T-helper 2 cell (primary cell): ENCODE measurements at regions not wholly inside any gene's neighbourhood (a gene's known extent, or its start where the extent isn't known, plus 50 kb on each side); places are given as distances from the start of the nearest gene placed in this dataset.

Source experiments
- DNase-seq, 5 experiments: peaks; one replicate each; pipeline versions ENCODE4 v3.0.0 to v3.0.0-alpha.2; 2012 to 2022

DNA sequence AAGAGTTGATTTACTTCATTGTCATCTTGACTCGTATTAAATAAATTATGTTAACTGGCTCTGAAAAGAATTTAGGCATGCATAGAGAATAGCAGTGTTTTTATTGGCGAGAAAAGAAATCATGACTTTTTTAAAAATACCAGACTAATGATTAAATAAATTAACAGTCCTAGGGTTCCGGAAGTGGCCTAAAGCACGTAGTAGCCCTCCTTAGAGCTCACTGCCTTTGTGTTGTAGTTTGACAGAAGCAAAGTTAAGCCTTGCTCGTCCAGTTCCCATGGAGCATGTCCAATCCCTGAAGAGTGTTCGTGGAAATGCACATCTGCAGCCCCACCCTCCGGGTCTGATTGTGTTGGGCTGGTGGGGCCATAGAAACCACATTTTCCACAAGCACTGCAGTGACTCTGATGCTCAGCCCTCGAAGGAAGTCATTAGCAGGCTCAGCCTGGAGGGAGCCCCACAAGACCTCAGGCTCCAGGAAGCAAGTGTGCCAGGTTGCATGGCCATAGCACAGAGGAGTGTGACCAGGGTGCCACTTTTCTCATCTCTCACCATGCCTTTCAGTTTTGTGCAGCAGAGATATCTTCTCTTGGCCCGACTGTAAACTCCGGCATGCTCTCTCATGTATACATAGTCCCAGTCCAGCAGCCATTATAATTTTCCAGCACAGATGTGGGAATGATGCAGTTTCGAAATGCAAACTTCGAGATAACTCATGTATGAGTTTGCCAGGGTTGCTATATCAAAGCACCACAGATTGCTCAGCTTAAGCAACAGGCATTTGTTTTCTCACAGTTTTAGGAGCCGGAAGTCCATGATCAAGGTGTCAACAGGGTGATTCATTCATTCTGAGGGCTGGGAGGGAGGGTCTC is 188.6 kb upstream of the SH3BP4 start:
- DNase-seq, result no peak

DNA sequence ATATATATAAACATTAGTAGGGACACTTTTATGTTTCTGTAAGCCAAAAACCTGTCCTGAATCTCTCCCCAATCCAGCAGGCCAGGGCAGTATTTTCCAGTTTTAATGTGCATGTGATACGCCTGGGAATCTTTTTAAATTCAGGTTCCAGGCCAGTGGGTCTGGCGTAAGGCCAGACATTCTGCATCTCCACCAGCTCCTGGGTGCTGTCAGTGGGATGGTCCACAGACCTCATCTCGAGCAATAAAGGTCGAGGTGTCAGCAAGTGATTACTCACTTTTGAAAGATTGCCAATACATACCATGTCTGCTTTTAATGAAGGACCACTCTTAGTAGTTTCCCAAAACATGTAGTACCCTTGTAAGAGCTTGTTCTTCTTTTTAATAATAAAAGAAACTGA is 189.9 kb upstream of the SH3BP4 start:
- no peak for DNase-seq

DNA sequence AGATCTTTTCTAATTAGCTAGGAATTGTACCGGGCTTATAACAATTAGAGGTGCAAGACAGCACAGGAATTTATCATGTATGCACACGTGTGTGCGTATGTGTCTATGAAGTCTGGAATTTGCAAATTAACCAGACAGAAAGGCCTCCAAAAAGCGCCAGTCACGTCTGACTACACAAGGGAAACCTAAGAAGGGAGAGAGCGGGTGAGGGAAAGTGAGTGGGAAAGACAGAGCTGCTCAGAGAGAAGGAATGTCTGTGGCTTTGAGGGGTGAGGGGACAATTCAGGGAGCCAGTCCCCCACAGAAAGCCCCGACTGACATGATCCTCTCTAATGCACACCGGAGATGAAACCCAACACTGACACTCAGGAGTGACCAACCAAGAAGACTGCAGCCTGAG is 197.7 kb upstream of the SH3BP4 start:
- DNase-seq, result no peak

DNA sequence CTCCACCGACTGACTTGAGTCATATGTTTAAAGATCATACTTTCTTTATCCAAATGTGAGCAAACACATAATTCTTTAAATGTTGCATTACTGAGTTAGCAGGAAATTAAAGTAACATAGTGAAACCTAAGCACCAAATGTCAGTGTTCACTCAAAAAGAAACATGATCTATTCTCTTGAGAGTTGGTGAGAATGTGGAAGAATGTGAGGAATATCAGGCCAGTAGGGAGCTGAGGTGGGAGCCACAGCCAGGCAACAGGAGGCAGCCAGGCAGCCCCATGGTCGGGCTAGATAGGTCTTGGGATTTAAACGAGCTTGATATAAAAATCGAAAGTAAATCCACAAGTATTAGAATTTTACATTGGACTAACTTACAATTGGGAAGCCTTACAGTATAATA is 198.1 kb upstream of the SH3BP4 start:
- no peak for DNase-seq

DNA sequence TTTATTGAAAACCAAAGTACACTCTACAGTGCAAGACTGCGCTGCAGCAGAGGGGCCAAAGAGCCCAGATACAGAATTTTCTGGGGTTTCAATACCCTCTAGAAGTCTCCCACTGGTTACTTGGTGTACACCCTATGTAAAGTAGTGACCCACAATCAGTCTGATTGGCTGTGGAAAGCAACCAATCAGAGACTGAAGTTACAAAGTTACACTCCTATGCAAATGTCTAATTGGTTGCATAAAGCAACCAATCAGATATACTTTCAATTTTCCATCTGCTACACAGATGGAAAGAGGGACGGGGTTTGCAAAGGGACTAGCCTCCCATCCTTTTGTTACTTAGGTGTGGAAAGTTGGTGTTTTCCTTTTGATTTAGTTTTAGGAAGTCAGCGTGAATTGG is 198.9 kb upstream of the SH3BP4 start:
- no peak for DNase-seq

DNA sequence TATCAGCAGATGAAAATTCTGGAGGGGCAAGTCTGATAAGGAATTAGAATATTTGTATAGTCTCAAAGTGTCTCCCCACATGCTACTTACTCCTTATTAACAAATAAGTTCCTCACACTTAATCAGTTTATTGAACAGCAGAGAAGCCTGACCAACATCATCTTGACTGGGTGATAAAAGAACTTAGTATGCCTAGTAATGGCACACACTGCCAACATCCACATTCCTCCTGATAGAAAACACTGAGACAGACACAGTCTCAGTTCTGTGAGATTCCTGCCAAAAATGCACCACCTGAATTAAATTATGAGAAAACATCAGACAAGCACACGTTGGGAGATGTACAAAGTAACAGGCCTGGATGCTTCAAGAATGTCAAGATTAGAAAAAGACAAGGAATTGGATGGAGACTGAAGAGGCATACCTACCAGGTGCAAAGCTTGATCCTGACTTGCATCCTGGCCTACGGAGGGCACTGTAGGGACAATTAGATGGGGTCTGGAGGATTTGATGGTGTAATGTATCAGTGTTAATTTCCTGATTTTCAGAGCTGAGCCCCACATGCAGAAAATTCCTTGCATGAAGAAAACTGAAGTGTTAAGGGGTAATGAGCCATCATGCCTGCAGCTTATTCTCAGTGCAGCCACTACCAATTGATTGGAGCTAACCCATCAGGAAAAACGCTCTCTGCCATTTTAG is 200.4 kb upstream of the SH3BP4 start:
- no peak for DNase-seq

DNA sequence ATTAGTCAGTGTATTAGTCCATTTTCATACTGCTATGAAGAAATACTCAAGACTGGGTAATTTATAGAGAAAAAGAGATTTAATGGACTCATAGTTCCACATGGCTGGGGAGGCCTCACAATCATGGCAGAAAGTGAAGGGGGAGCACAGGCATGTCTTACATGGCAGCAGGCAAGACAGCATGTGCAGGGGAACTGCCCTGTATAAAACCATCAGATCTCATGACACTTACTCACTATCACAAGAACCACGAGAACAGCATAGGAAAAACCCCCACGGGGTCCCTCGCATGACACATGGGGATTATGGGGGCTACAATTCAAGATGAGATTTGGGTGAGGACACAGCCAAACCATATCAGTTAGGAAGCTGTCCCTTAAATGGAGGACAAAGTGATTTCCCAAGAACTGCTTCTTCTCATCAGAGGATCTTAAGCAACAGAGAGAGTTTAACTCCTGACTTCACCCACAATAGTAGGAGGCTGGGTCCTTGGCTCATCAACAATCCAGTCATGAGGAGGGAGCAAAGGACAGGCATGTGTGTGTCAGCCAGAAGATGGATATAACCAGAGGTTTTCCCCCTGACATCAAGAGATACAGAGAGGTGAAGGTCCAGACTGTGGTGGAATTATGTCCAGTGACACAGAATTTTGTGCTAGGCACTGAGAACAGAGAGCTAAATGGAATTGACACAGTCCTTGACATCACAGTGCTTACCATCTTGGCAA is 203.8 kb upstream of the SH3BP4 start:
- no peak for DNase-seq

DNA sequence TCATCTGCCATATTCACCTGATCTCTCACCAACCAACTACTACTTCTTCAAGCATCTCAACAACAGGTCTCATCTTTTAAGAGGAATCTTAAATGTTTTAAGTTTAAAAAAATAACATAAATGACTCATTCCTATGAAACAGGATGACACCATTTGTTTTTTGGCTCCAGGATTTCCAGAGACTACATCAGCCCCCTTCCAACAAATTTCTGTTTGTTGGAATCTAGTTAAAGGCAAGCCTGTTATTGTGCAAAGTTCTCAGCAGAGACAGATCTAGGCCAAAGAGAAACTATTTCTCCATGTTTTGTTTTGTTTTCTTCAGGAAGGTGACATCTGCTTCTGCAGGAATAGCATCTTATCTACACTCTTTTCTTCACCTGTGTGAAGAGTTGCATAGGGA is 204.8 kb upstream of the SH3BP4 start:
- no peak for DNase-seq

DNA sequence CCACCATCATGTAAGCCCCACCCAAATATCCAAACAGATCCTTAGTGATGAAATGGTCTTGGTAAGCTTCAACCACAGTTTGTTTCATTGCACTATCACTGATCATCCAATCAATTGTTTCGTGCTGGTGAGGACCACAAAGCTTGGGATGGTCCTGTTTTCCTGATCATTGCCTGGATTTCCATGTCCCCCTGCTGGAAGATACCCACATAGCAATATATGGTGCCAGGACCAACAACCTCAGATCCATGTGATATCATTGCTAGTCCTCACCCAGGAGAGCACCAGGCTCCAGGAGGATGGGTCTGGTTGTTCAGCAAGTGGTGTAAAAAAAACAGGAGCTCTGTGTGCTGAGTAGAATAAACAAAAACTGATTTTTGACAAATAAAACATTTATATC is 206.5 kb upstream of the SH3BP4 start:
- no peak for DNase-seq

DNA sequence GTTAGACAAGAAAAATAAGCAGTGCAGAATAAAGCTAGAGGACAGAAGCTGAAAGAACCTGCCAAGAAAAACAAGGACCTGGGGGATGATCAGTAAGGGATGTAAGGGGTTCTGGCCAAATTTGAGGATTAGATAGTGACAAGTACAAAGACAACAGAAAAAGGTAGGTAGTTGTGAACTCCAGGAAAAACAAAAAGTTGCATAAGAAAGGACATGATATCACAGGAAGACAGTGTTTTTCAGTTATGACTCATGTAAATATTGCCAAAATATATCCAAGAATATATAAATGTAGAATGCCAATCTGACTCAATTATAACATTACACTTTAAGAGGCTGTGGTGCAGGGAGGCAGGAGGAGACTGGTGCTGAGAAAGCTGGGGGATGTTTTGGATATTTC is 209.8 kb upstream of the SH3BP4 start:
- no peak for DNase-seq

DNA sequence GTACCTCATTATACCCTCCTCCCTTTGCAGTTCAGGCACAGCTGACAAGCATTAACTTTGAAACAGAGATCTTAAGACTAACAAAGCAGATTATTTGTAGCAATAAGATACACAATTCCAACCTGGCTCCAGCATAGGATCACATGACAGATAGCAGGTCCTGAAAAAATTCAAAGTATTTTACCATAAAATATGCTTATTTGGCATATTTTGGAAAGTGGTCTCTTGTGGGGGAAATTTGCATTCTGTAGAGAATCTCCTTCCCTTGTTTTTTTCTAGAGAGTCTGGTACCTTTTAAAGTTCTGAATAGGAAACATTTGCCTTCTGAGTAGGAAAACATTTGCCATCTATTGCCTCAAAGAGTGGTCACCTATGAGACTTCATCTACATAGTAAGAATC is 212.8 kb upstream of the SH3BP4 start:
- DNase-seq, result no peak

DNA sequence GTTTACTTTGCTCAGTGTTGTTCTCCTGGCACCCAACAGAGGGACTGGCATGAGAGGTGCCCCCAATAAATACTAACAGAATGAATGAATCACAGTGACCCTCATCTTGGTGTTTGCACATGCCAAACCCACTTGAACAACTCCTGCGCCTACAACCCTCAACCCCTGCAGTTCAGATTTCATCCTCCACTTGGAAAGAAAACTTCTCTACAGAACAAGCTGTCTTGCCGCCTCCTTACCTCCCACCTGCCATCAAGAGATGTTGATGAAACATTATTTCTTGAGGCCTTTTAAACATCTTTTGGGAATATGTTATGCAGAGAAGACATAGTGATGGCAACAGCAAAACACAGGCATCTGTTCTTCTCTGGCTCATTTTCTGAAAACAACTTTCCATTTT is 216.0 kb upstream of the SH3BP4 start:
- no peak for DNase-seq

DNA sequence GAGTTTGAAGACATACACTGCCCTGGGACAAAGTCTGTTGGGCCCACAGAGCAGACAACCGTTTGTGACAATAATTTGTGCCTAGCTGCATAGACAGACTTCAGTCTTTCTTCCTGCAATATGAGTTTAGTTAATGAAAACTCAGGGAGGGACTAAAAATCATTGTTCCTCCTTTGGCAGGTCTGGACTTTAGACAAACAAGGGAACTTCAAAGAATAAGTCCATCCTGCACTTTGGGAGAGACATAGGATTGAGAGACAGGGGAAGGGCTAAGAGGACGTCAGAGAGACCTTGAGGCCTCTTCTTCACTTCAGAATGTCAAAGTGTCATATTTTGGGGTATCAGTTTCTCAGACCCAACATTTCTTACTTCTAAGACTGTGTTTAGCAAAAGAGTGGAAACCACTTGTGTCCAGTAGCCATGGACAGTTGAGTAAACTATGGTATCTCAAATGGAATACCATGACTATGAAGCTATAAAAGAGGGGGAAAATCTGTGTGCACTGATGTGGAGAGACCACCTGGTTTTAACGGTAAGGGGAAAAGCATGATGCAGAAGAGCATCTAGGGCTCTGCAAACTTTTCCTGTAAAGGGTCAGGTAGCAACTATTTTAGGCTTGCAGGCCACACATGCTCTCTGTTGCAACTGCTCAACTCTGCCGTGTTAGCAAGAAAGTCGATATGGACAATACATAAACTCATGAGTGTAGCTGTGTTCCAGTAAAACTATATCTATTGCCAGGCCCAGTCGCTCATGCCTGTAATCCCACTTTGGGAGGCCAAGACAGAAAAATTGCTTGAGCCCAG is 217.8 kb upstream of the SH3BP4 start:
- DNase-seq, result no peak

DNA sequence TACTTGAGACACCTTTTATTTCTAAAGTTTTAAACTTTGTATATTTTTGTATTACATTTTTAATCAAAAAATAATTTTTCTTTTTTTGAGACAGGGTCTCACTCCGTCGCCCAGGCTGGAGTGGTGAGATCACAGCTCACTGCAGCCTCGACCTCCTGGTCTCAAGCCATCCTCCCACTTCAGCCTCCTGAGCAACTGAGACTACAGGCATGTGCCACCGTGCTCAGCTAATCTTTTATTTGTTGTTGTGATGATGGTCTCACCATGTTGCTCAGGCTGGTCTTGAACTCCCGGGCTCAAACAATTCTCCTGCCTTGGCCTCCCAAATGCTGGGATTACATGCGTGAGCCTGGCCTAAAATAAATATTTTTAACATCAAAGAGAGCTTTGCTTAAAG is 218.7 kb upstream of the SH3BP4 start:
- no peak for DNase-seq

DNA sequence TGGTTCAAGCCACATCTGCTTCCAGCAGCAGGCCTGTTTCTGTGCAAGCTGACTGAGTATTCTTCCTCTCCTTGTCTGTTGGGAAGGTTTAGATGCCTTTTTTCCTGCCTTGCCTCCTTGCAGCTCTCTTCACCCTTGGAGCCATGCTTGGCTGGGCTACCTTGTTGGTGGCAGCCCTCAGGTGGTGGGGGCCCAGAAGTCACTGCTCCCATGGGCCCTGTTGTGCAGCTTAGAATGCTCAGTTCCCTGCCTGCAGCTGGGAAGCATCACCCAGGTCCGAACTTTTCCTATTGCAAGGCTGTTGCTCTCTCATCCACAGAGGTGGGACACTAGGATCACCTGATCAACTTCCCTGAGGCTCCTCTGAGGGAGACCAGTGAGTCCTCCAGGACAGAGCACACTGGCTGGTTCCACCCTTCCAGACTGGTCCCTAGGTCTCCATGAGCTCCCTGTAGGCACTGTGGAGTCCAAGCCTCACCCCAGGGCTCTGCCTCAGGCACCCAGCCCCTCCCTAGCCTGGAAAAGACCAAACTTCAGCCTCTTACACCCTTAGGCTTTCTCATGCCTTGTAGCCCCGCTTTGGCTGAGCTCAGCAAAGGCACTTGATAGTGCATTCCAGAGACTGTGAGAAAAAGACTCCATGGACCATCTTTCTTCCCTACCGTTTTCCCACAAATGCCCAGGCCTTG is 219.3 kb upstream of the SH3BP4 start:
- DNase-seq, result no peak

DNA sequence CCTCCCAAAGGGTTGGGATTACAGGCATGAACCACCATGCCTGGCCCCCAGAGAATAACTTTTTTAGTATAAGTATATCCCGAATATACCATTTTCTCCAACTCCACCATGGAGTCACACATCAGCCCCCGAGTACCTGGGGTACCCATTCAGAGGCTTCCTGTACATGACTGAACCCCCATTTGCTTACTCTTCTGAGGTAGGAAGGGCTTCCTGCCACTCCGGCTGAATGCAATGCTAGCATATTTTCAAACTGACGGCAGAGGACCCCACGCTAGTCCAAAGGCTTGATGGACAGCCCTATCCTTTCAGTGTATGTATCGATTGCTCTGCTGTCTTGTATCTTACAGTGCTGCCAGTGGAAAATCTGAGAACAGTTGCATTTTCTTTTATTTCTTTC is 220.6 kb upstream of the SH3BP4 start:
- no peak for DNase-seq

DNA sequence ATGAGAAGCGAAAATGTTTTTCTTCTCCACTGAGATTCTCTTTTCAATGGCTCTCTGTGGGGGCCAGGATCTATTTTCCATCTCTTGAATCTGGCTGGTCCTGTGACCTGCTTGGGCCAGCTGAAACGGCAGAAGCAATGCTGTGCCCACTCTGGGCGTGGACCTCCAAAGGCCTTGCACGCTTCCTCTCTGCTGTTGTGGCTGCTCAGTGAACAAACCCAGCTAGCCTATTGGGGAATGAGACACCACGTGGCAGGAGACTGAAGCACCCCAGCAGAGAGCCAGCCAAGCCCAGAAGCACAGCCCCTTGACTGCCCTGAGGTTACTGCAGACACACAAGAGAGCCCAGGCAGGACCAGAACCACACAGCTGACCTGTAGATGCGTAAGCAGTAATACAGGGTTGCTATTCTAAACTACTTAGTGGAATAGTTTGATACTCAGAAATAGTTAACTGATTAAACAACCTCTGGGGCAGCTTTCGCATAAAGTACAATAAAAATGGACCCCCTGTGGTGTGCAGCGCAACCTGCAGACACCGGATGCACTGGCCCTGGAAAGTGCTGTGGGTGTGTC is 221.7 kb upstream of the SH3BP4 start:
- no peak for DNase-seq

DNA sequence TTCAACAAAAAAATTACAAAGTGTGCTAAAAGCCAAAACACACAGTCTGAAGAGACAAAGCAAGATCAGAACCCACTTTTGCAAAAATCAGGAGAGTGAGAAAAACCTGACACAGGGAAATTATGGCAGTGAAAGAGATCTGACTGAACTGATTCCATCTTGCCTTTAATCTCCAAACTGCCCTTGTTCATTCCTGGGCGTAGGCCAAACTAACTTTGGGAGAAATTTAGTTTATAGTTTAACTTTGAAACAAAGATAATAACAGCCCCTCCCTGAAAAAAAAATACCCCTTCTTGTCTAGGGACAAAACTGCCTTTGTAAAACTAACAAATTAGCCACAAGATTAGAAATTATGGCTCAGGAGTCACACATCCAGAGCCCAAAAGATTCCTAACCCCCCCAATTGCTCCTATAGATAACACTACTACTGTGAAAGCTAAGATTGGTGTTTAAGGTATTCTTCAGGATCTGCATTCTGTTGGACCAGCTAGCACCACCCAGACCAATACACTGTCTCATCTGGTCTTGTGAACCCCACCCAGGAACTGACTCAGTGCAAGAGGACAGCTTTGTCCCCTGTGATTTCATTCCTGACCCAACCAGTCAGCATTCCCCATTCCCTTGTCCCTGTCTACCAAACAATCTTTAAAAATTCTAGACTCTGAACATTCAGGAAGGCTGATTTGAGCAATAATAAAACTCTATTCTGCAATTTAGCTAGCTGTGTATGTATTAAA is 226.1 kb upstream of the SH3BP4 start:
- no peak for DNase-seq

DNA sequence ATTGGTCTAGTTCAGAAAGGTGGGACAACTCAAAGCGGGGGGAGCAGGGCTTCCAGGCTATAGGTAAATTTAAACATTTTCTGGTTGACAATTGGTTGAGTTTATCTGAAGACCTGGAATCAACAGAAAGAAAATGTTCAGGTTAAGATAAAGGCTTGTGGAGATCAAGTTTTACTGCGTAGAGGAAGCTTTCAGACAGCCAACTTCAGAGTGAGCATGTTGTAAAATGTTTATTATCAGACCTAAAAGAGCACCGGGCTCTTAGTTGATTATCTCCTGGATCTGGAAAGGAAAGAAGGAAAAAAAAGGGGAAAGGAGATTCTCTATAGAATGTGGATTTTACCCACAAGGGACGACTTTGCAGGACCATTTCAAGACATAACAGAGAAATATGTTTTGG is 227.0 kb upstream of the SH3BP4 start:
- no peak for DNase-seq

DNA sequence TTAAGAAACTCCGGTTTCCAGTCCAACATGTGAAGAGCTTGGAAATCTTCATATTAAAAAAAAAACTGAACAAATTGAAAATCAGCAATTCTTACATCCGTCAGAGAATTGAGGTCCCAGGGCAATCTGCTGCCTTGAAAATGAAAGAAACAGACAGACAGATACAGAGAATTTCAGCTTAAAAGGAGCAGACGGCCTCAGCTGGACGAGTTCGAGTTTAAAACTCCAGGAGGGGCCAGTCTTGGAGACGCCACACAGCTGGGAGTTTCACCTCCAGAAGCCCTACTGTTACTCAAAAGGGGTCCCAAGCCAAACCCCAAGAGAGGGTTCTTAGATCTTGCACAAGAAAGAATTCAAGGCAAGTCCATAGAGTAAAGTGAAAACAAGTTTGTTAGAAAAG is 226.5 kb upstream of the ARL4C start:
- no peak for DNase-seq

DNA sequence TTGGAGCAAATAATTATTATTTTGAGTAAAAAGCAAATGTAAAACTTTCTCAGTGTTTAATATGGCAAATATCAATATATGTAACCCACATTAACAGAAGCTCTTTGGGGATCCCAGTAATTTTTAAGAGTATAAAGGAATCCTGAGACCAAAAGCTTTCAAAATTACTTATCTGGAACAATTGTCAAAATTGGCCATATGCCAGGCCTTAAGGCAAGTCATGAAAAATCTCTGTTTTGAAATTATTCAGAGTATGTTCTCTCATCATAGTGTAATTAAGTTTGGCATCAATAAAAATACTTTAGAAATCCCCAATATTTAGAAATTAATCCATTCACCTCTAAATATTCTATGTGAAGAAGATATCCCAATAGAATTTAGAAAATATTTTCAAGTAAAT is 225.3 kb upstream of the ARL4C start:
- DNase-seq, result no peak
